ENCODE measurements at regions not wholly inside any gene's neighbourhood (a gene's known extent, or its start where the extent isn't known, plus 50 kb on each side); places are given as distances from the start of the nearest gene placed in this dataset.

- DNase-seq (no peak), ATAC-seq (ENCODE audit: low read depth) (no peak)
- Histone ChIP-seq H3K4me1 (ENCODE audit: control insufficient read depth, insufficient read depth, low read length) (no peaks in the 10 kb centered on the region), H3K14ac (replicated peaks; ENCODE audit: low read depth, low read length) (no peak overlapping the region), H3K36me3 (ENCODE audit: control insufficient read depth, insufficient read depth, low read length) (no peaks in the 10 kb centered on the region), H3K9ac (ENCODE audit: low read depth, low read length) (no peak overlapping the region), H3K27me3 (ENCODE audit: control insufficient read depth, insufficient read depth, low read length) (peaks cover 11% of the 10 kb centered on the region), H3K27ac (ENCODE audit: insufficient read depth, low read length) (no peak overlapping the region), H3K9me3 (ENCODE audit: control insufficient read depth, insufficient read depth, low read length) (peaks cover 5% of the 10 kb centered on the region), H4K8ac (ENCODE audit: low read depth in 2 of 2, low read length in 2 of 2) (no peak overlapping the region), H3K4ac (ENCODE audit: low read depth, low read length) (no peak overlapping the region), H3K4me3 (ENCODE audit: insufficient read depth, low read depth, low read length) (no peak overlapping the region), H4K5ac (ENCODE audit: low read depth, low read length) (no peak overlapping the region), H4K20me1 (ENCODE audit: insufficient read depth, low read length) (no peaks in the 10 kb centered on the region), H2AFZ (replicated peaks; ENCODE audit: low read length, poor library complexity) (no peak overlapping the region), H2BK20ac (ENCODE audit: low read depth, low read length) (no peak overlapping the region), H4K91ac (ENCODE audit: insufficient read depth, low read depth, low read length) (no peak overlapping the region), H3K18ac (ENCODE audit: low read depth, low read length) (no peak overlapping the region), H3K56ac (ENCODE audit: extremely low read depth, insufficient read depth, low read length) (no peak overlapping the region), H3K79me1 (ENCODE audit: low read depth in 1 of 2, low read length in 2 of 2) (no peaks in the 10 kb centered on the region), H2AK9ac (replicated peaks; ENCODE audit: low read depth, low read length, poor library complexity) (no peak overlapping the region), H3K23ac (ENCODE audit: low read depth, low read length) (no peak overlapping the region), H3K9me1 (ENCODE audit: insufficient read depth, low read length) (peaks cover 2% of the 10 kb centered on the region; the same call in 1 of the 2 replicates), H2AK5ac (ENCODE audit: low read depth, low read length) (no peak overlapping the region), H2BK15ac (ENCODE audit: low read depth, low read length) (no peak overlapping the region), H2BK120ac (ENCODE audit: low read depth, low read length) (no peak overlapping the region), H3K4me2 (ENCODE audit: low read depth, low read length) (no peak overlapping the region), H2BK5ac (ENCODE audit: low read depth, low read length, poor library complexity, severe bottlenecking) (no peak overlapping the region)
- intact Hi-C loops (cut with micrococcal nuclease) (loop anchor here (5.0 kb wide), 1 partner anchor 749 kb away; no protein-coding TSS in a partner anchor), dilution Hi-C loops (cut with HindIII; ENCODE audit: low sequenced_read_pairs, unreplicated experiment) (no loop called here), in situ Hi-C loops (cut with MboI; ENCODE audit: low sequenced_read_pairs) (no loop called here)
- WGBS, 2 experiments (ENCODE audit: extremely low coverage in 2 of 2, insufficient read length in 1 of 2): 30% methylated on average over 2 of the region's 6 CpGs; no CpG with 5 or more reads in 1 of the 2 experiments
- CTCF ChIA-PET: no interaction called here
- BruUV-seq (replicated peaks): no TSS peak
- TF ChIP-seq RAD21 (IDR thresholded peaks at IDR 0.05; ENCODE audit: low read length) (no peak), POLR2A (IDR thresholded peaks at IDR 0.05; ENCODE audit: low read depth, low read length) (no peak), RFX5 (IDR thresholded peaks at IDR 0.05; ENCODE audit: low read depth, low read length) (no peak), RCOR1 (IDR thresholded peaks at IDR 0.05; ENCODE audit: insufficient replicate concordance, low read length) (no peak), NFE2L2 (IDR thresholded peaks at IDR 0.05; ENCODE audit: low read depth, low read length) (no peak), BHLHE40 (IDR thresholded peaks at IDR 0.05; ENCODE audit: low read depth, low read length) (no peak), SMC3 (IDR thresholded peaks at IDR 0.05; ENCODE audit: low read depth, low read length) (no peak), CHD1 (IDR thresholded peaks at IDR 0.05; ENCODE audit: low read depth, low read length) (no peak), FOS (IDR thresholded peaks at IDR 0.05; ENCODE audit: low read depth, low read length) (no peak), USF2 (IDR thresholded peaks at IDR 0.05; ENCODE audit: low read depth, low read length) (no peak), MXI1 (IDR thresholded peaks at IDR 0.05; ENCODE audit: borderline replicate concordance, low read depth, low read length) (no peak), MAZ (IDR thresholded peaks at IDR 0.05; ENCODE audit: borderline replicate concordance, low read depth, low read length) (no peak), MAFK (IDR thresholded peaks at IDR 0.05; ENCODE audit: low read depth, low read length) (no peak), CEBPB (IDR thresholded peaks at IDR 0.05; ENCODE audit: low read depth, low read length) (no peak)
- TF ChIP-seq, protein P1, sequence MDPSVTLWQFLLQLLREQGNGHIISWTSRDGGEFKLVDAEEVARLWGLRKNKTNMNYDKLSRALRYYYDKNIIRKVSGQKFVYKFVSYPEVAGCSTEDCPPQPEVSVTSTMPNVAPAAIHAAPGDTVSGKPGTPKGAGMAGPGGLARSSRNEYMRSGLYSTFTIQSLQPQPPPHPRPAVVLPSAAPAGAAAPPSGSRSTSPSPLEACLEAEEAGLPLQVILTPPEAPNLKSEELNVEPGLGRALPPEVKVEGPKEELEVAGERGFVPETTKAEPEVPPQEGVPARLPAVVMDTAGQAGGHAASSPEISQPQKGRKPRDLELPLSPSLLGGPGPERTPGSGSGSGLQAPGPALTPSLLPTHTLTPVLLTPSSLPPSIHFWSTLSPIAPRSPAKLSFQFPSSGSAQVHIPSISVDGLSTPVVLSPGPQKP (IDR thresholded peaks at IDR 0.05; ENCODE audit: borderline replicate concordance, low read depth, low read length): no peak
- POLR2A ChIA-PET (ENCODE audit: unreplicated experiment): no interaction called here
These were observed 235.7 kb downstream of the PTTG2 start for GRCh38 chr4:38195911-38196310.

All from IMR-90 (cell line).